ENCODE measurements at regions not wholly inside any gene's neighbourhood (a gene's known extent, or its start where the extent isn't known, plus 50 kb on each side); places are given as distances from the start of the nearest gene placed in this dataset.

DNA sequence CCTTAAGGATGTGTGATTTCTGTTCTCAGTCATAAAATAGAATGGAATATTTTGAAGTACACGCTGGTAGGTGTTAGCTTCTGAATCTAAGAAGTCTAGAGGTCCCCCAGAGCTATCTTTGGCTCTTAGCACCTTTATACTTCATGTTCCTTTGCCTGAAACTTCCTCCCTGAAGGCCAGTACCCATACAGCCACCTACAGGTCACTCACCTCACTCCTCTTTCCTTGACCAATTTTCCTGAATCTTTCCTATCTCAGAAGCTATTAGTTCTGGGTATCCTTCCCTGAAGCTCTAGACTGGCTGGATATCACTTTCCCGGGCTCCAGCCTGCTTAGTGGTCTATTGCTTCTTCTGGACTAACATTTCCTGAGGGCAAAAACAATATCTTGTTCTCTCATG, 93.4 kb upstream of the EDNRB start:
- no peak for DNase-seq (ENCODE audit: low spot score)

DNA sequence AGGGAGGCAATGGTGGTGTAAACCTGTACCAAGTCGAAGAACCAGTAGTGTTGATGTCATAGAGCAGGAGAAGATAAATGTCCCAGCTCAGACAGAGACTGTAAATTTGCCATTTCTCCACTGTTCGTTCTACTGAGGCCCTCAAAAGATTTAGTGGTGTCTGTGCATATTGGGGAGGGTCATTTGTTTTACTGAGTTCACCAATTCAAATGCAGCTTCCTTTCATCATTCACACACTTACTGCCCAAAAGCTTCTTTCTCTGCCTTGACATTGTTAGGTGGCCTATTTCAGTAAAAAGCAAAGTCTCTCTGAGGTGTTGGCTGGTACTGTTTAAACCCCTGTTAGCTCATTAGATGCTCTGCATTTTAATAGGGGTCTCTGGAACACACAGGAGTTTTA, 86.2 kb upstream of the EDNRB start:
- DNase-seq (ENCODE audit: low spot score), result no peak

GRCh38 chr13:77999746-78000145, 81.1 kb upstream of the EDNRB start:
- no peak for DNase-seq (ENCODE audit: low spot score)

DNA sequence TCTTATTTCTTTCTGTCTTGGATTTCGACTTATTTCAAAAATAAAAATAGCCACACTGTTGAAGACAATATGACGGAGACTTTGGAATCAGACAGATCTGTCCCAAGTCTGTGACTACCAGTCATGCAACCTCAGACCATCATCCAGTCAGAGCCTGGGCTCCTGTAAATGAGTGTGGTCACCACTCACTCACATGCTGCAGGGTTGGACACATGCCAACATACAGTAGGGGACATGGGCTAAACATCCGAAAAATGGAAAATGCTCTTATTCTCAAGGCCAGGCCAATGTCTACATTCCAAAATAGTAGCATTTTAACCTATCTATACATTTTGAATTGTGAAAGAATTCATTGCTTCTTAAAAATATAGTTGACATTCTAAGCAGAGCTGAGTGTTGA, 75.5 kb upstream of the EDNRB start:
- DNase-seq (ENCODE audit: low spot score), result no peak

DNA sequence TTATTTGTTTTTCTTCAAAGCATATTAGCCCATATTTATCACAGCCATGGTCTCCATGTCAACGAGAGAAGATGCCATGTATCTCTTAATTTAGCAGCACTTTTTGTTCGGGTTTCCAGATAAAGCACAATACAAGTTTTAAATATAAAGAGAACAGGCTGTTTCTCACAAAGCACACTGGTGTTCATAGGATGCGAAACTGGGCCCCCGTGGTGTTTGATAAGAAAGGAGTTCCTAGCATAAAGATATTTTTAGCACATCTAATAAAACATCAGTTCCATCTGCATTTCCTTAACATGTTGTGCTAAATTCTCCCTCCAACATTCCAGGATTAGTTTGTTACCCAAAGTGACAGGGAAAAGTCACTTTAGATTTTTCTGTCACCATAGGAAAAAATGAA, 72.4 kb upstream of the EDNRB start:
- no peak for DNase-seq (ENCODE audit: low spot score)

GRCh38 chr13:77989281-77989680, 70.7 kb upstream of the EDNRB start:
- DNase-seq (ENCODE audit: low spot score), result no peak

DNA sequence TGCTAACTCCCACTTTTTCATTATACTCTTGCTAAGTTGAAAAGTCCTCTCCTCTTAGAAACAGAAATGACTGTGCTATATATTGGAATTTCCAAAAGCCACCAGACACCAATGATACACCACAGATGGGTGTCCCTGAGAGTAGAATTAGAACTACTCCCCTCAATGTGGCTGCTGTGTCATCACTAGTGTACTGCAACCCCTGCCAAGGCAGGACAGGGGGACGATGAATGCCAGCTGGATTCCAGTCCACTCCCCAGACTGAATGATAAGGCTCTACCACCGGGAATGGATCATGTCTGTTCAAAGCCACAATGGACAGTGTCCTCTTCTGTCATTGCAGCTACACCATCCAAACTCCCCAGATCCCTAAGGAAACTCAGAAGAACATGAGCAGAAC, 69.7 kb upstream of the EDNRB start:
- DNase-seq (ENCODE audit: low spot score), result no peak

DNA sequence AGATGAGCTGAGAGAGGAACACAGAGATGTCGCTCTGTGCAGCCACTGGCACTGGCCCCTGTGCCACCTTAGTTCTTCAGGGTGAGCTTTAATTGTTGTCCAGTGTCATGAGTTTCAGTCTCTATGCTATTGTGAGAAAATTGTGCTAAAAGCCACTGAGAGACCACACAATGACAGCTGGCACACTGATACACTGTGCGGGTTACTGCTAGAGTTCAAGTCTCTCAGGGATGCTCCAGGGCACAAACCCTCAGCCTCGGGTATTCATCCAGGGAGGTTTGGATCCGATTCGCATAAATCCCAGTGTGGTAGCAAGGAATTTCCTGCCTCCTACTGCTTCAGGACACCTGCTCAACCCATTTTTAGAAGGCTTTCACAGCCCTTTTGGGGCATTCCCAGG, 68.1 kb upstream of the EDNRB start:
- no peak for DNase-seq (ENCODE audit: low spot score)

- DNase-seq (ENCODE audit: low spot score), result no peak
These were observed 67.4 kb upstream of the EDNRB start for GRCh38 chr13:77985866-77986636.

DNA sequence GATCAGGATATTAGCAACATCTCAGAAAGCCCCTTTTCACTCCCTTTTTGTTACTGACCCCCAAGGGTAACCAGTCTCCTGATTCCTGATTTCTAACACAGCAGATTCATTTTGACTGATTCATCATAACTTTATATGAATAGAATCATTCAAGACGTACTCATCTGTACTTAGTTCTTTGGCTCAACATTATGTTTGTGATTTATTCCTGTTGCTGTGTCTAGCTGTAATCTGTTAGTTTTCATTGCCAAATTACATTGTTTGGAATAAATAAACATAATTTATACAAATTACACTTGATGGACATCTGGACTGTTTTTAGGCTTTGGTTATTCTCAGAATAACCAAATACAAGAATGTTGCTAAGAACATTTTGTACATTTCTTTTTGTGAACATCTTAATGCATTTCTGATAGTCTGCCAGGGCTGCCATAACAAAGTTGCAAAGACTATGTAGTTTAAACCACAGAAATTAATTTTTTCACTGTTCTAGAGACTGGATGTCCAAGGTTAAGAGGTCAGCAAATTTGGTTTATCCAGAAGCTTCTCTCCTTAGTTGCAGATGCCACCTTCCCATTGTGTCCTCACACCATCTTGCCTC, 62.8 kb upstream of the EDNRB start:
- DNase-seq (ENCODE audit: low spot score), result no peak

GRCh38 chr13:77980592-77980991, 62.0 kb upstream of the EDNRB start:
- DNase-seq (ENCODE audit: low spot score), result no peak

DNA sequence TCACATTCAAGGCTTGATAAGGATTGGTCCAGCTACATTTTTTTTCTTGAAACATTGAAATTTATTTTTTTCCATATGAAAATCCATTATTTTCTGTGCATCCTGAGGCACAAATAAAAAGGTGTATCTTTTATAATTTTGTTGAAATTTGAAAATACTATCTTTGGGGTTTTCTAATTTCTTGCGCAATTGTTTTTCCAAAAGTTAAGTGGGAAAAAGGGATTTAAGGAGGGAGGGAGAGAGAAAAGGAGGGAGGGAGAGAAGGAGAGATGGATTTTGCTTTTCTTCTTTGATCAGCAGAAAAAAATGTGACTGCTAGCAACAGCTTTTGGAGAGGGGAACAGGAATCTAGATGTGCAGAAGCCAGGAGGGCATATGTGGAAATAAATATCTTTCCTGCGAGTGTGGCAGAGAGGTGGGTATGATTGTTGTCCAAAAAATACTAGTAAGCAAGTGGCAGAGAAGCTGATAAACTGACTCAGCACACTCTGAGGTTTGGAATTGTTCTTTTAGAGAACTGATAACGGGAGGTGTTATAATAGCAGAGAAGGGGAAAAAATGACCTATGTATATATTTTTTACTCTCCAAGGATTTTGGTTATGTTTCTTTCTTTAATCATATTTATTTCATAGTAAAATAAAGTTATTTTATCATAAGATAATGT, 61.2 kb upstream of the EDNRB start:
- DNase-seq (ENCODE audit: low spot score), result no peak

GRCh38 chr13:77975358-77976042, 56.9 kb upstream of the EDNRB start:
- no peak for DNase-seq (ENCODE audit: low spot score)

DNA sequence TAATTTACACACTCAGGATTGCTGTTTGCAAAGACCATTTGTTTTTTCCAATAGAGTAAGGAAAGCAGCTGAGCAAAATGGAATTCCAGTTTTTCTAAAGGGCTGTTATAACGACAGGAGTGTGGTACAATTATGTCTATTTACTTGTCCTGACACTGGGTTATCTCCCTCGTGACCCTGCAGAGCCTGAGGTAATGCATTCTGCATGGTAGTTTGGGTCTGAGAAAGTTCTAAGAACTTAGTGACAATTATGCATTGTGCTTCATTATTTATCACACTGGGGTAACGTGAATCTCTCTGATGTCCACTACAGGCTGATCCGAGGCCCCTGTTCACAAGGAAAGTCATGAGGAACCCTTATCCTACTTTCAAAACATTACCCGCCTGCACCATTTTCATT, 50.7 kb upstream of the EDNRB start:
- DNase-seq (ENCODE audit: low spot score), result no peak

Measured in CD4-positive, alpha-beta T cell treated with Interleukin-6 at 100 ng/mL for 8 hours (primary cell).